GM12878 (cell line): ENCODE measurements at regions not wholly inside any gene's neighbourhood (a gene's known extent, or its start where the extent isn't known, plus 50 kb on each side); places are given as distances from the start of the nearest gene placed in this dataset.

Source experiments
- ATAC-seq: fragments of 200-7000 bp; cut with Tn5 transposase; 3 replicates; pipeline ENCODE4 v1.9.1; 2020; ENCODE audit warnings: mild to moderate bottlenecking, moderate library complexity
- BruUV-seq: library from RNA; stranded (reverse); fragments of 400-500 nt; replicated peaks from 2 replicates; lab custom pipeline; 2021; lab: Mats Ljungman, UMichigan
- CTCF ChIA-PET: fragments of 300-600 bp; sonication (Branson Sonifier 250); formaldehyde crosslinking; extraction: SDS; loops from one replicate; lab custom pipeline; 2021; ENCODE audit warnings: inconsistent platforms; lab: Yijun Ruan, JAX
- POLR2A ChIA-PET: fragments of 350-600 bp; formaldehyde crosslinking; extraction: SDS; loops from one replicate; lab custom pipeline; 2021; ENCODE audit warnings: inconsistent platforms; lab: Charles Lee
- RAD21 ChIA-PET: fragments of 300-600 bp; sonication (Branson Sonifier 250); formaldehyde crosslinking; loops from one replicate; lab custom pipeline; 2023; ENCODE audit warnings: antibody characterized with exemption; ENCODE audit not compliant: unreplicated experiment; lab: Charles Lee
- SMC1A ChIA-PET: fragments of 300-600 bp; sonication (Branson Sonifier 250); formaldehyde crosslinking; loops from one replicate; lab custom pipeline; 2023; ENCODE audit not compliant: unreplicated experiment, uncharacterized antibody; lab: Charles Lee
- DNase-seq: peaks from one replicate; pipeline ENCODE4 v3.0.0-alpha.2; 2011; ENCODE audit warnings: low read depth, low spot score
- FAIRE-seq: peaks from 3 replicates; lab custom pipeline; 2011; peaks lifted over from hg19 to GRCh38; lab: Jason Lieb, UNC
- H2AFZ ChIP-seq: 2 replicates; pipeline ENCODE4 v1.6.0; 2011; ENCODE audit warnings: low read depth, low read length, control low read depth; ENCODE audit not compliant: control insufficient read depth
- H3K27ac ChIP-seq: 2 replicates; pipeline ENCODE4 v1.5.1; 2011; ENCODE audit warnings: control low read depth; ENCODE audit not compliant: control insufficient read depth, insufficient read depth
- H3K27me3 ChIP-seq, 2 experiments: replicated peaks in 1 of 2; 2 replicates each; pipeline versions ENCODE4 v1.6.0 to v1.6.1; 2011; ENCODE audit warnings: low read length in 1 of 2; ENCODE audit not compliant: control insufficient read depth in 2 of 2, insufficient read depth in 2 of 2
- H3K36me3 ChIP-seq, 2 experiments: 2 replicates each; pipeline ENCODE4 v1.5.1; 2011; ENCODE audit warnings: low read length in 1 of 2; ENCODE audit not compliant: control insufficient read depth in 2 of 2, insufficient read depth in 2 of 2
- H3K4me1 ChIP-seq: 2 replicates; pipeline ENCODE4 v1.6.1; 2011; ENCODE audit warnings: mild to moderate bottlenecking, low read length, moderate library complexity, mixed read lengths; ENCODE audit not compliant: control insufficient read depth, insufficient read depth
- H3K4me2 ChIP-seq: 2 replicates; pipeline ENCODE4 v1.6.0; 2011; ENCODE audit warnings: control low read depth; ENCODE audit not compliant: control insufficient read depth, insufficient read depth
- H3K4me3 ChIP-seq: fragments of 200-600 bp; sonication (generic); 2 replicates; pipeline ENCODE4 v1.5.1; 2016
- H3K79me2 ChIP-seq: 2 replicates; pipeline ENCODE4 v1.6.0; 2011; ENCODE audit warnings: low read length; ENCODE audit not compliant: control insufficient read depth, insufficient read depth
- H3K9ac ChIP-seq: 2 replicates; pipeline ENCODE4 v1.8.0; 2011; ENCODE audit warnings: low read length, control low read depth, mixed read lengths; ENCODE audit not compliant: control insufficient read depth, insufficient read depth
- H3K9me3 ChIP-seq: replicated peaks from 3 replicates; pipeline ENCODE4 v1.5.1; 2011; ENCODE audit warnings: mild to moderate bottlenecking, low read length; ENCODE audit not compliant: control insufficient read depth, insufficient read depth
- H4K20me1 ChIP-seq: 2 replicates; pipeline ENCODE4 v1.6.0; 2011; ENCODE audit not compliant: control insufficient read depth, insufficient read depth
- CEBPB ChIP-seq, 2 experiments: fragments of 150-350 bp in 1 of 2; IDR thresholded peaks; 2 replicates each; pipeline ENCODE4 v1.6.1; 2012 to 2014; ENCODE audit warnings: low read depth in 2 of 2, low read length in 2 of 2, borderline replicate concordance in 1 of 2, inconsistent platforms in 1 of 2
- EED ChIP-seq: sonication (generic); IDR thresholded peaks from 2 replicates; pipeline ENCODE4 v1.6.1; 2016; ENCODE audit warnings: antibody characterized with exemption, low read depth
- ESRRA ChIP-seq: IDR thresholded peaks from 2 replicates; pipeline ENCODE4 v1.6.1; 2012; ENCODE audit warnings: mild to moderate bottlenecking, low read length, improper control_type of control experiment
- FOS ChIP-seq: IDR thresholded peaks from 3 replicates; pipeline ENCODE4 v1.6.1; 2011; ENCODE audit warnings: borderline replicate concordance; ENCODE audit not compliant: insufficient read length; ENCODE audit errors: extremely low read depth
- HCFC1 ChIP-seq: fragments of 150-350 bp; IDR thresholded peaks from 2 replicates; pipeline ENCODE4 v1.6.1; 2014; ENCODE audit warnings: low read length
- MAX ChIP-seq: IDR thresholded peaks from 2 replicates; pipeline ENCODE4 v1.6.1; 2012; ENCODE audit warnings: low read depth, low read length, improper control_type of control experiment
- MTA2 ChIP-seq: fragments of 450-650 bp; IDR thresholded peaks from 2 replicates; pipeline ENCODE4 v1.6.1; 2016; ENCODE audit warnings: low read depth, mild to moderate bottlenecking, moderate library complexity
- NKRF ChIP-seq: fragments of 450-650 bp; conservative IDR thresholded peaks from 2 replicates; pipeline ENCODE4 v1.6.1; 2017; ENCODE audit warnings: mild to moderate bottlenecking, moderate library complexity
- NRF1 ChIP-seq: conservative IDR thresholded peaks from 2 replicates; pipeline ENCODE4 v1.6.1; 2011; ENCODE audit warnings: mild to moderate bottlenecking, low read depth, low read length, improper control_type of control experiment
- RAD21 ChIP-seq: IDR thresholded peaks from 2 replicates; pipeline ENCODE4 v1.6.1; 2011; ENCODE audit warnings: mild to moderate bottlenecking, low read depth, low read length, moderate library complexity; ENCODE audit not compliant: insufficient read depth
- RELB ChIP-seq: fragments of 450-650 bp; IDR thresholded peaks from 2 replicates; pipeline ENCODE4 v1.6.1; 2017; ENCODE audit warnings: low read depth, mild to moderate bottlenecking, moderate library complexity
- USF2 ChIP-seq: IDR thresholded peaks from 2 replicates; pipeline ENCODE4 v1.6.1; 2011; ENCODE audit warnings: low read depth, low read length, improper control_type of control experiment, borderline replicate concordance
- ZBED1 ChIP-seq: IDR thresholded peaks from 2 replicates; pipeline ENCODE4 v1.6.1; 2016; ENCODE audit warnings: borderline replicate concordance
- ZNF592 ChIP-seq: fragments of 450-650 bp; IDR thresholded peaks from 2 replicates; pipeline ENCODE4 v1.6.1; 2017; ENCODE audit warnings: mild to moderate bottlenecking, moderate library complexity
- WGBS: methylation state at CpG from one replicate; pipeline ENCODE4 v1.1.6; 2016; ENCODE audit warnings: low lambda C conversion rate; ENCODE audit not compliant: insufficient replicate concordance, insufficient coverage; ENCODE audit errors: missing lambda C conversion rate; 5-methylcytosine and 5-hydroxymethylcytosine counted together
- in situ Hi-C: fragments of 300-500 bp; cut with MboI; formaldehyde crosslinking; loops from 9 replicates; pipeline ENCODE4 v1.14.3; 2018; ENCODE audit warnings: mixed read lengths
- intact Hi-C: fragments of 100-400 bp; cut with micrococcal nuclease; formaldehyde crosslinking; loops from one replicate; pipeline ENCODE4 v1.14.2; 2022; ENCODE audit not compliant: unreplicated experiment

GRCh38 chr1:228901936-228902681 is 166.8 kb downstream of the RHOU start:
- H4K20me1 ChIP-seq = no peaks in the 10 kb centered on the region
- intact Hi-C loops = no loop called here
- no peaks in the 10 kb centered on the region for H3K79me2 ChIP-seq
- FAIRE-seq (no peak), DNase-seq (no peak), ATAC-seq (no peak)
- H3K9ac ChIP-seq = no peak overlapping the region
- no peak overlapping the region for H3K4me2 ChIP-seq
- H3K4me3 ChIP-seq = no peak overlapping the region
- H3K4me1 ChIP-seq = no peaks in the 10 kb centered on the region
- ChIA-PET SMC1A (no interaction called here), CTCF (no interaction called here), POLR2A (no interaction called here), RAD21 (interaction anchor here (0.6 kb wide), 1 partner anchor 74 kb away, joined by 3 read pairs; no protein-coding TSS in a partner anchor)
- H3K27ac ChIP-seq = no peak overlapping the region
- H3K27me3 ChIP-seq = no peaks in the 10 kb centered on the region; a peak in 2 of 4 replicates
- H3K36me3 ChIP-seq = no peaks in the 10 kb centered on the region
- H2AFZ ChIP-seq = no peak overlapping the region
- in situ Hi-C loops = no loop called here
- BruUV-seq = no TSS peak
- 41% methylated on average over 5 of the region's 5 CpGs for WGBS
- no peaks in the 10 kb centered on the region for H3K9me3 ChIP-seq
- TF ChIP-seq ESRRA (no peak), USF2 (no peak), ZNF592 (no peak), MAX (no peak), NKRF (no peak), FOS (no peak), MTA2 (no peak), CEBPB (IDR thresholded peaks at IDR 0.05; ENCODE audit: borderline replicate concordance in 1 of 2, low read depth in 2 of 2, low read length in 2 of 2) (no peak), EED (no peak), NRF1 (no peak), ZBED1 (no peak), HCFC1 (no peak), RAD21 (no peak), RELB (no peak)
